Lung (tissue), 11 donors: ENCODE measurements at regions not wholly inside any gene's neighbourhood (a gene's known extent, or its start where the extent isn't known, plus 50 kb on each side); places are given as distances from the start of the nearest gene placed in this dataset.

ENCODE experiments used
- ATAC-seq: fragments of 200-7000 bp; cut with Tn5 transposase; one replicate; pipeline ENCODE4 v1.9.1; 2020; ENCODE audit warnings: moderate number of reproducible peaks; ENCODE audit not compliant: insufficient read depth, low FRiP score
- DNase-seq, 3 donors: peaks; one replicate each; pipeline ENCODE4 v3.0.0-alpha.2; 2013 to 2017
- H3K27ac ChIP-seq, 2 donors: one replicate each; pipeline ENCODE4 v1.5.1; 2013; ENCODE audit warnings: mild to moderate bottlenecking in 2 of 2, moderate library complexity in 2 of 2, control low read depth in 1 of 2, inconsistent platforms in 1 of 2, low read depth in 1 of 2, low read length in 1 of 2
- H3K27me3 ChIP-seq, 3 donors: one replicate each; pipeline ENCODE4 v1.5.1; 2013; ENCODE audit warnings: low read length in 2 of 3; ENCODE audit not compliant: control insufficient read depth in 3 of 3, insufficient read depth in 3 of 3
- H3K36me3 ChIP-seq, 4 donors: one replicate each; pipeline ENCODE4 v1.5.1; 2013; ENCODE audit warnings: low read length in 4 of 4, mild to moderate bottlenecking in 1 of 4, moderate library complexity in 1 of 4; ENCODE audit not compliant: control insufficient read depth in 4 of 4, insufficient read depth in 4 of 4
- H3K4me1 ChIP-seq, 5 donors: one replicate each; pipeline ENCODE4 v1.5.1; 2013; ENCODE audit warnings: low read length in 5 of 5, mild to moderate bottlenecking in 2 of 5, moderate library complexity in 1 of 5; ENCODE audit not compliant: control insufficient read depth in 5 of 5, insufficient read depth in 5 of 5
- H3K4me3 ChIP-seq: one replicate; pipeline ENCODE4 v1.5.1; 2013; ENCODE audit warnings: mild to moderate bottlenecking, control low read depth, moderate library complexity
- H3K9ac ChIP-seq, 2 donors: one replicate each; pipeline ENCODE4 v1.5.1; 2013; ENCODE audit warnings: low read length in 2 of 2, control low read depth in 1 of 2; ENCODE audit not compliant: insufficient read depth in 1 of 2
- H3K9me3 ChIP-seq, 4 donors: one replicate each; pipeline ENCODE4 v1.5.1; 2013; ENCODE audit warnings: low read length in 3 of 4, mild to moderate bottlenecking in 1 of 4, moderate library complexity in 1 of 4; ENCODE audit not compliant: control insufficient read depth in 4 of 4, insufficient read depth in 3 of 4
- WGBS, 2 donors: extraction: QIAGEN DNeasy Blood & Tissue Kit; methylation state at CpG; one replicate each; pipeline ENCODE4 v1.1.7; 2013; 5-methylcytosine and 5-hydroxymethylcytosine counted together
- TF ChIP-seq, protein P1 (sequence below): IDR thresholded peaks from 2 replicates; pipeline ENCODE4 v1.5.1; 2012; ENCODE audit warnings: mild to moderate bottlenecking; ENCODE audit errors: control extremely low read depth, extremely low read depth
- donor health status: control.
- donor health status: control.
- donor health status: Bipolar disorder and iron deficiency.
- donor health status: healthy.
- donor health status: DM: yes; HTN: yes; CAD: no.

DNA sequence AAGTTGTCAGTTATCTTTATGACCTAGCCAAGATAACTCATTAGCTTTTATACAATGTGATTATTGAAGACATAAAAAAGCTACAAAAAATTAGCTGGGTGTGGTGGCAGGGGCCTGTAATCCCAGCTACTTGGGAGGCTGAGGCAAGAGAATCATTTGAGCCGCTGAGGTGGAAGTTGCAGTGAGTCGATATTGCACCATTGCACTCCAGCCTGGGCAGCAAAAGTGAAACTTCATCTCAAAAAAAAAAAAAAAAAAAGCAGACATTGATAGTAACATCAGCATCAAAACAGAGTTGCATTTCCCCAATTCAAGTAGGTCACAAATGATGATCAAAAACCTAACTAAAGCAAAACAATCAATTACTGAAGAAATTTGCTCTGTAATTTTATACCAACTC is 191.4 kb downstream of the PTGER3 start:
- H3K9ac ChIP-seq = no peak overlapping the region

DNA sequence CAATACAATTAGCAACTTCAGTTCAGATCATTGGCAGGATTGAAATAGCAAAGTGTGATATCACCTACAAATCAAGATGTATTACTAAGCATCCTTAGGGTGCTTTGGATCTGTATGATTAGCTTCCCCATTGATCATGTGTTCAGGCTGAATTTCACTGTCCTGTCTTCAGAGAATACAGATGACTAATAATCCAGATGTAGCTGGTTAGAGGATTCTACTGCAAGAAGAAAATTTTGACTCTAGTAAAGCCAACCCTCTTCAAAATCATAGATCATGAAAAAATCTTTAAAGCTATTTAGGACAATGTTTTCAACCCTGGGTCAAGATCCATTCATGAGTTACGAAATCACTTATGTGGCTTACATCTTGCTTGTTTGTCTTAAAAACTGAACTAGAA is 184.4 kb downstream of the PTGER3 start:
- no peak overlapping the region for H3K9ac ChIP-seq
- TF ChIP-seq, protein P1, sequence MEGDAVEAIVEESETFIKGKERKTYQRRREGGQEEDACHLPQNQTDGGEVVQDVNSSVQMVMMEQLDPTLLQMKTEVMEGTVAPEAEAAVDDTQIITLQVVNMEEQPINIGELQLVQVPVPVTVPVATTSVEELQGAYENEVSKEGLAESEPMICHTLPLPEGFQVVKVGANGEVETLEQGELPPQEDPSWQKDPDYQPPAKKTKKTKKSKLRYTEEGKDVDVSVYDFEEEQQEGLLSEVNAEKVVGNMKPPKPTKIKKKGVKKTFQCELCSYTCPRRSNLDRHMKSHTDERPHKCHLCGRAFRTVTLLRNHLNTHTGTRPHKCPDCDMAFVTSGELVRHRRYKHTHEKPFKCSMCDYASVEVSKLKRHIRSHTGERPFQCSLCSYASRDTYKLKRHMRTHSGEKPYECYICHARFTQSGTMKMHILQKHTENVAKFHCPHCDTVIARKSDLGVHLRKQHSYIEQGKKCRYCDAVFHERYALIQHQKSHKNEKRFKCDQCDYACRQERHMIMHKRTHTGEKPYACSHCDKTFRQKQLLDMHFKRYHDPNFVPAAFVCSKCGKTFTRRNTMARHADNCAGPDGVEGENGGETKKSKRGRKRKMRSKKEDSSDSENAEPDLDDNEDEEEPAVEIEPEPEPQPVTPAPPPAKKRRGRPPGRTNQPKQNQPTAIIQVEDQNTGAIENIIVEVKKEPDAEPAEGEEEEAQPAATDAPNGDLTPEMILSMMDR = no peak
- no peak overlapping the region for H3K27ac ChIP-seq
- no peaks in the 10 kb centered on the region for H3K9me3 ChIP-seq
- WGBS, 2 donors = 83 to 89% methylated on average over 1 of the region's 1 CpG
- H3K4me3 ChIP-seq = no peak overlapping the region
- no peaks in the 10 kb centered on the region for H3K4me1 ChIP-seq
- ATAC-seq = no peak
- H3K27me3 ChIP-seq = no peaks in the 10 kb centered on the region
- H3K36me3 ChIP-seq = no peaks in the 10 kb centered on the region
- no peak for DNase-seq

More for the DNA sequence above, 191.4 kb downstream of the PTGER3 start:
- no peaks in the 10 kb centered on the region for H3K9me3 ChIP-seq
- H3K4me1 ChIP-seq = no peaks in the 10 kb centered on the region
- no peak for DNase-seq
- ATAC-seq = no peak
- no peaks in the 10 kb centered on the region for H3K27me3 ChIP-seq
- H3K36me3 ChIP-seq = no peaks in the 10 kb centered on the region
- no peak overlapping the region for H3K27ac ChIP-seq
- TF ChIP-seq, protein P1 = no peak
- 73 to 78% methylated on average over 2 of the region's 2 CpGs for WGBS, 2 donors
- no peak overlapping the region for H3K4me3 ChIP-seq

DNA sequence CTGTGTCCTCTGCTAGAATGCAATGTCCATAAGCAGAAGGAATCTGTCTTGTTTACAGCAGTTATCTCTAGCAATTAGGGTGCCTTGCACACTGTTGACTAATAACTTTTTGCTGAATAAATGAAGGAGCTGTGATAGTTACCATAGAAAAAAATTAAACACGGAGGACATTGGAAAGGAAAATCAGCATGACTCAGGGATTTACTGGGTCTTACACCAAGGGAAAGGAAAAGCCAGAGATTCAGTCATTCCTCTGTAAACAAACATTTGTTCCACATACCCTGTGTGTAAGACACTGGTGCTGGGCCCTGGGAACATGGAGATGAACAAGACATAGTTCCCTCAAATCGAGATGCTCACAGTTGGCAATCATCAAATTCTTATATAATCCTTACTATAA is 183.3 kb downstream of the PTGER3 start:
- H3K27me3 ChIP-seq = no peaks in the 10 kb centered on the region
- WGBS, 2 donors = 74 to 83% methylated on average over 2 of the region's 2 CpGs
- H3K4me1 ChIP-seq = no peaks in the 10 kb centered on the region
- no peak overlapping the region for H3K9ac ChIP-seq
- no peak overlapping the region for H3K4me3 ChIP-seq
- TF ChIP-seq, protein P1 = no peak
- DNase-seq (peak in 1 of 3 donors; percentile 1), ATAC-seq (no peak)
- no peak overlapping the region for H3K27ac ChIP-seq
- H3K9me3 ChIP-seq = no peaks in the 10 kb centered on the region
- no peaks in the 10 kb centered on the region for H3K36me3 ChIP-seq

DNA sequence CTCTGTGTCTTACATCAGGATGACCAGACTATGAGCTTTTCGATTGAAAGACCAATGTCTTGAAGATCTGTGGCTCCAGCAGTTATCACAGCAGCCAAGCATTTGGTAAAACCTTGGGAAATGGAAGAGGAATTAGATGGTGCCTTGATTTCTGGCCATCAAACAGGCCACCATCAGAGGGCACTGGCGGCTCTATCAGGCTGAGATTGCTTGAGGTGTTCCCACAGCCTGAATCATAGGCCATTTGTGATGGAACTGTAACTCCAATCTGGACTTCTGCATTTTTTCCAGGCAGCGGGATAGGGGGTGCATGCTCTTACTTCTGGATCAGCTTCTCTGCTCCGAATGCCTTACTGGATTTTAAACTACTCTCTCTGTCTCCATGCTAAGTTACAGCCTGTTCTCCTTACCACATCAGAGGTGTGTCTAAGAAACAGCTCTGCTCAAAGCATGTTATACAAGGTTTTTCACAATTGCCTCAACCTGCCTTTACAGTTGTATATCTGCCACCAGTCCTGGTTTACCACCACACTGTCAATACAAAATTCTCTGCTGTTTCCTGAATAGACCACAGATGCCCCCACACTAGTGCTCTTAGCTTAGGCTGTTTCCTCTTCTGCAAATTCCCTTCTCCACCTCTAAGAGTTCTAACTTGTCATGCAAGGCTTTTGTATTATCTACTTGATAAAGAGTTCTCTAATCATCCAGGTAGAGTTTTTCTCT is 180.9 kb downstream of the PTGER3 start:
- Histone ChIP-seq H3K27ac (no peak overlapping the region), H3K4me3 (no peak overlapping the region), H3K27me3 (no peaks in the 10 kb centered on the region), H3K9ac (no peak overlapping the region), H3K9me3 (no peaks in the 10 kb centered on the region), H3K36me3 (no peaks in the 10 kb centered on the region), H3K4me1 (no peaks in the 10 kb centered on the region)
- ATAC-seq = no peak
- 49 to 63% methylated on average over 4 of the region's 4 CpGs for WGBS, 2 donors
- DNase-seq = peak in 1 of 3 donors; percentile 3
- TF ChIP-seq, protein P1 = no peak
